ENCODE measurements at regions not wholly inside any gene's neighbourhood (a gene's known extent, or its start where the extent isn't known, plus 50 kb on each side); places are given as distances from the start of the nearest gene placed in this dataset.

DNA sequence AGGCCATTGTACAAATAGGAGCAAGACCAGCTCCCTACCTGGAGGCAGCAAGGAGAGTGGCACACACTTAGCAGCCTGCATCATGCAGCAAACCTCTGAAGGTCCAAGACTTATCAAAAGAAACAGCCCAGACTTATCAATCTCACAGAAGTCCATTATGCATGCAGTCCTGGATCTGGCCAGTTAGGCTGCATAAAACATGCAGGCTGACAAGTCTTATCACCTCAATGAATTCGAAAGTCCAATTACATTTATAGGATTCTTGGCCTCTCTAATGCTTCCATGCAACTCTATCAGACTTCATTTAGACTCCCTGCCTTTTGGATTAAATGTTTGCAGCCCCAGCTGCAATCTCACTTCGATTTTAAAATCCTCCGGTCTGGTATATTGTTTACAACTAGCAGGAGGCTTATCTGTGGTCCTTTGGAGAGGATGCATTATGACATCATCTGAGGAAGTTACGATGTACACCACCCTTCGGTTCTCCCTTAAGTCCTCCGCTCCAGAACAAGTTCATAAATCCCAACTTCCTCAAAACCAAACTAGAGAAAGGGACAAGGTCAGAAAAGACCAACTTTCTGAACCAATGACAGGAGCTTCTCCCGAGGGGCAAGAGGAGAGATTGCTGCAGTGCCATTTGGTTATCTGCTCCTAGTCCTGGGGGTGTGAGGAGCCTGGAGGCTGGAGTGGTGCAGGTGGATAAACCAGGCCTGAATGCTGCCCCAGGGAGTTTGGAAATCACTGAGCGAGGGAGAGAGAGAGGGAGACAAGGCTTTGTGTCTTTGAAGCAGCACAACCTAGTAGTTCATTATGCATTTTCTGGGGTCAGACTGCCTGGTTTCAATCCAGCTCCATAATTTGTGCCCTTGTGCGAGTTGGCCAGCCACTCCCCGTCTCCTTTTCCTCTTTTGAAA, 313.9 kb downstream of the TLE1 start:
- Histone ChIP-seq H3K79me2 (ENCODE audit: control insufficient read depth, insufficient read depth, low read length) (no peaks in the 10 kb centered on the region), H3K4me1 (ENCODE audit: control insufficient read depth, extremely low read depth, insufficient read depth, low read length) (peaks cover 10% of the 10 kb centered on the region), H3K9me1 (ENCODE audit: control insufficient read depth, extremely low read depth, insufficient read depth, low read length) (no peaks in the 10 kb centered on the region), H2AFZ (ENCODE audit: control insufficient read depth, low read length) (no peak overlapping the region), H3K9me3 (ENCODE audit: control insufficient read depth, low read depth, low read length) (no peaks in the 10 kb centered on the region), H3K4me3 (ENCODE audit: control insufficient read depth in 2 of 3, extremely low read depth in 1 of 3, insufficient read depth in 2 of 3, low read depth in 1 of 3, low read length in 3 of 3) (no peak overlapping the region), H4K20me1 (ENCODE audit: control insufficient read depth, extremely low read depth, insufficient read depth, low read length) (no peaks in the 10 kb centered on the region), H3K9ac (ENCODE audit: control insufficient read depth, extremely low read depth, insufficient read depth, low read length) (no peak overlapping the region), H3K27ac (ENCODE audit: control insufficient read depth, insufficient read depth, low read length) (no peak overlapping the region), H3K36me3 (ENCODE audit: control insufficient read depth in 2 of 2, extremely low read depth in 1 of 2, insufficient read depth in 2 of 2, low read length in 2 of 2) (no peaks in the 10 kb centered on the region), H3K27me3 (ENCODE audit: control insufficient read depth, extremely low read depth, insufficient read depth, low read length) (no peaks in the 10 kb centered on the region), H3K4me2 (ENCODE audit: control insufficient read depth, extremely low read depth, insufficient read depth, low read depth, low read length) (no peak overlapping the region)
- no peak for DNase-seq (ENCODE audit: low read depth, low spot score)
- dilution Hi-C loops (cut with MboI; ENCODE audit: extremely low pct_ligation_motif_present, low sequenced_read_pairs), result no loop called here
- TF ChIP-seq EZH2 (IDR thresholded peaks at IDR 0.05; ENCODE audit: low read length) (no peak), CTCF (optimal IDR thresholded peaks at IDR 0.05 in 1 of 3, IDR thresholded peaks at IDR 0.05 in 1 of 3, conservative IDR thresholded peaks at IDR 0.05 in 1 of 3; ENCODE audit: extremely low read depth in 1 of 3, insufficient read depth in 2 of 3, low read length in 3 of 3) (no peak)
- no peak for FAIRE-seq

GRCh38 chr9:81374459-81375186, 314.7 kb downstream of the TLE1 start:
- peaks cover 7% of the 10 kb centered on the region for H3K4me1 ChIP-seq (ENCODE audit: control insufficient read depth, extremely low read depth, insufficient read depth, low read length)
- no peak overlapping the region for H3K27ac ChIP-seq (ENCODE audit: control insufficient read depth, insufficient read depth, low read length)
- no peaks in the 10 kb centered on the region for H4K20me1 ChIP-seq (ENCODE audit: control insufficient read depth, extremely low read depth, insufficient read depth, low read length)
- no peak overlapping the region for H3K4me2 ChIP-seq (ENCODE audit: control insufficient read depth, extremely low read depth, insufficient read depth, low read depth, low read length)
- DNase-seq (ENCODE audit: low read depth, low spot score) (no peak), FAIRE-seq (no peak)
- H3K4me3 ChIP-seq (ENCODE audit: control insufficient read depth in 2 of 3, extremely low read depth in 1 of 3, insufficient read depth in 2 of 3, low read depth in 1 of 3, low read length in 3 of 3), result no peak overlapping the region
- no peak overlapping the region for H3K9ac ChIP-seq (ENCODE audit: control insufficient read depth, extremely low read depth, insufficient read depth, low read length)
- no peaks in the 10 kb centered on the region for H3K36me3 ChIP-seq (ENCODE audit: control insufficient read depth in 2 of 2, extremely low read depth in 1 of 2, insufficient read depth in 2 of 2, low read length in 2 of 2)
- H3K79me2 ChIP-seq (ENCODE audit: control insufficient read depth, insufficient read depth, low read length), result no peaks in the 10 kb centered on the region
- H3K9me1 ChIP-seq (ENCODE audit: control insufficient read depth, extremely low read depth, insufficient read depth, low read length), result no peaks in the 10 kb centered on the region
- dilution Hi-C loops (cut with MboI; ENCODE audit: extremely low pct_ligation_motif_present, low sequenced_read_pairs), result no loop called here
- H3K27me3 ChIP-seq (ENCODE audit: control insufficient read depth, extremely low read depth, insufficient read depth, low read length), result no peaks in the 10 kb centered on the region
- H3K9me3 ChIP-seq (ENCODE audit: control insufficient read depth, low read depth, low read length), result no peaks in the 10 kb centered on the region
- no peak for TF ChIP-seq CTCF (optimal IDR thresholded peaks at IDR 0.05 in 1 of 3, IDR thresholded peaks at IDR 0.05 in 1 of 3, conservative IDR thresholded peaks at IDR 0.05 in 1 of 3; ENCODE audit: extremely low read depth in 1 of 3, insufficient read depth in 2 of 3, low read length in 3 of 3)
- TF ChIP-seq EZH2 (IDR thresholded peaks at IDR 0.05; ENCODE audit: low read length), result no peak
- H2AFZ ChIP-seq (ENCODE audit: control insufficient read depth, low read length), result no peak overlapping the region
